GM12874 (cell line): ENCODE measurements at regions not wholly inside any gene's neighbourhood (a gene's known extent, or its start where the extent isn't known, plus 50 kb on each side); places are given as distances from the start of the nearest gene placed in this dataset.

ENCODE experiments used
- CTCF ChIP-seq: IDR thresholded peaks from 2 replicates; pipeline ENCODE4 v1.5.1; 2011; ENCODE audit warnings: low read depth, mild to moderate bottlenecking, control low read depth, low read length, moderate library complexity; ENCODE audit not compliant: insufficient read depth

- TF ChIP-seq CTCF = no peak
Observed at GRCh38 chr5:82859451-82860140, 217.6 kb downstream of the TMEM167A start.

DNA sequence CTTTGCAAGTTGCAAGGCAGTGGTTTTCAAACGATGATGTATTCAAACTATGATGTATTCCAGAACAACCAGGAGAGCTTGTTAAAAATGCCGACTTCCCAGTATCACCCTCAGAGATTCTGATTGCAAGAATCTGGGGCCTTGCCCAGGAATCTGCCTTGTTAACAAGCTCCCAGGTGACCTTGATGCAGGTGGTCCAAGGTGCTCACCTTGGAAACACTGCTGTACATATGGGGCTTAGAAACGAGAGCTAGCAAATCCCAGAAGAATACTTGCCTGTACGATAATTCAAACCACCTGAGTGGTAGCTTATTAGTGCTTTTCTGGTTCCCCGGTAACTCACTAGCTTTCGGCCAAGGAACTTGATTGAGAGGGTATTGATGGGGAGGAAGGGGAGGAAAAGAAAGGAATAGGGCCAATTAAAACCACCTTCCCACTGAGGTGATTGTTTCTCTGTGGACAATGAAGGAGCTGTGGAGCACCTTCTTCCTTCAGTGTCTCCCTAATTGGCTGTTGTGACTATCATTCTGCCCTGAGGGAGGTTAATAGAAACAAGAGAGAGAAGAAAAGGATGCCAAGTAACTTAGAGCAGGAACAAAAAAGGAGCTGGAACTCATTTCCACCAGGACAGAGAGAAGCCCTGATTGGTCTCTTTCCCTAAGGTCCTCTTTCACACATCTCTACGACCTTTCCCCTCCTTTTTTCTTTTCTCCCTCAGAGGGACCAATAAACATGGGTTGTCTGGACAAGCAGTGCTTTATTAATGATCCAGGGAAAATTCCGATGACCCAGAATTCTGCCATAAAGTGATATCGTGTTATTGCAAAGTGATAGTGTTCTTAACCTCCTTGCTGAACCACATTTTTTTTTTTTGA is 218.8 kb downstream of the TMEM167A start:
- no peak for TF ChIP-seq CTCF

GRCh38 chr5:82855893-82856550 is 221.2 kb downstream of the TMEM167A start:
- no peak for TF ChIP-seq CTCF

DNA sequence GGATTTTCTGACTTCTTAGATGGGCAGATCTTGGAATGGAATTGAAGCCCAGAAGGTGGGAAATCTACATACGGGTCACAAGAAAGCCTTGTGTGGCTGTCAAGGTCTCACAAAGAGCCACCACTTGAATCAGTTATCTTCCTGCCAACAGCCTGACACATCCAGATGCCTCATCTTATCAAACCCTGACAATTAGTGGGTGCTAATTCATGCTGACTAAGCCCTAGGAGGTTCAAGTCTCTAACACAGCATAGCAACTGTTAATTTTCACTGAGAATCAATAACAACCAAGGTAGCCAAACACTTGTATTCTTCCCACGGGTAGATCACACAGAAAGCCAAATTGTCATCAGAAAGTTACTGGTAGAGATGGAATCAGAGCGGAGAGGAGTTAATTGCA is 222.2 kb downstream of the TMEM167A start:
- no peak for TF ChIP-seq CTCF

- TF ChIP-seq CTCF = no peak
Observed at GRCh38 chr5:82851471-82851870, 225.7 kb downstream of the TMEM167A start.

GRCh38 chr5:82850393-82850792 is 226.8 kb downstream of the TMEM167A start:
- TF ChIP-seq CTCF = no peak

DNA sequence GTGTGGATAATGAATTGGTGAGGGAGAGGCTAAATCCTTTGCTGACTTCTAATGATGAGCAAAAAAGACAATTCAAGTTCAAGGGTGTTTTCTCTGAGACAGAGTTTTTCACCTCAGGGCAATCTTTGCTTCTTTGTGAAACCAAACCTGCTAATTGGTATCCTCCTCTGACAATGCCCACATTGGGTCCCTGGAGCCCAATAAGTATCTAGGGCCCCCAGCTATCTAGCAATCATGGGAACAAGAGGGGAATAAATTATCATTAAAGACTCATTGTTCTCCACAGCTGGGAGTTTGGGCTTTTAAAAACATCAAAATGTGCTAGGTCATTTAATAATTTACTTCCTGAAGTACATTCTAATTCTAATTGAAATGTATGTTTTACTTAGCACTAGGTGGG is 227.3 kb downstream of the TMEM167A start:
- TF ChIP-seq CTCF = no peak
